IMR-90 (cell line): ENCODE measurements at regions not wholly inside any gene's neighbourhood (a gene's known extent, or its start where the extent isn't known, plus 50 kb on each side); places are given as distances from the start of the nearest gene placed in this dataset.

Experiments used
- ATAC-seq: fragments of 200-7000 bp; cut with Tn5 transposase; 2 replicates; pipeline ENCODE4 v1.9.1; 2020; ENCODE audit warnings: low read depth, mild to moderate bottlenecking, moderate library complexity
- BruUV-seq: library from RNA; stranded (reverse); fragments of 400-500 nt; replicated peaks from 2 replicates; lab custom pipeline; 2021; lab: Mats Ljungman, UMichigan
- CTCF ChIA-PET: fragments of 300-600 bp; formaldehyde crosslinking; extraction: SDS; loops from one replicate; lab custom pipeline; 2021; ENCODE audit warnings: antibody characterized with exemption; lab: Yijun Ruan, JAX
- POLR2A ChIA-PET: fragments of 300-600 bp; sonication (Branson Sonifier 250); formaldehyde crosslinking; loops from one replicate; lab custom pipeline; 2022; ENCODE audit warnings: antibody characterized with exemption; ENCODE audit not compliant: unreplicated experiment; lab: Charles Lee
- DNase-seq: peaks from one replicate; pipeline ENCODE4 v3.0.0; 2013
- H2AFZ ChIP-seq: replicated peaks from 2 replicates; pipeline ENCODE3; 2013; ENCODE audit warnings: low read length, mild to moderate bottlenecking; ENCODE audit not compliant: poor library complexity
- H2AK5ac ChIP-seq: 2 replicates; pipeline ENCODE4 v1.6.1; 2013; ENCODE audit warnings: low read depth, low read length, inconsistent platforms
- H2AK9ac ChIP-seq: replicated peaks from 2 replicates; pipeline ENCODE3; 2013; ENCODE audit warnings: mild to moderate bottlenecking, low read depth, low read length, moderate library complexity; ENCODE audit not compliant: poor library complexity
- H2BK120ac ChIP-seq: 2 replicates; pipeline ENCODE4 v1.6.1; 2013; ENCODE audit warnings: low read depth, low read length, inconsistent platforms
- H2BK15ac ChIP-seq: 3 replicates; pipeline ENCODE4 v1.6.1; 2013; ENCODE audit warnings: low read depth, low read length, inconsistent platforms
- H2BK20ac ChIP-seq: 2 replicates; pipeline ENCODE4 v1.6.1; 2013; ENCODE audit warnings: low read depth, mild to moderate bottlenecking, inconsistent platforms, low read length, moderate library complexity
- H2BK5ac ChIP-seq: 2 replicates; pipeline ENCODE4 v1.6.1; 2013; ENCODE audit warnings: mild to moderate bottlenecking, low read depth, low read length, inconsistent platforms; ENCODE audit not compliant: poor library complexity, severe bottlenecking
- H3K14ac ChIP-seq: replicated peaks from 2 replicates; pipeline ENCODE4 v1.6.1; 2013; ENCODE audit warnings: low read depth, low read length, inconsistent platforms
- H3K18ac ChIP-seq: 2 replicates; pipeline ENCODE4 v1.6.1; 2013; ENCODE audit warnings: low read depth, low read length, control low read depth
- H3K23ac ChIP-seq: 2 replicates; pipeline ENCODE4 v1.6.1; 2013; ENCODE audit warnings: low read depth, low read length, inconsistent platforms
- H3K27ac ChIP-seq: 2 replicates; pipeline ENCODE4 v1.5.1; 2013; ENCODE audit warnings: mild to moderate bottlenecking, control low read depth, low read length; ENCODE audit not compliant: insufficient read depth
- H3K27me3 ChIP-seq: 2 replicates; pipeline ENCODE4 v1.6.1; 2013; ENCODE audit warnings: low read length; ENCODE audit not compliant: control insufficient read depth, insufficient read depth
- H3K36me3 ChIP-seq: 2 replicates; pipeline ENCODE4 v1.6.1; 2013; ENCODE audit warnings: low read length, mixed read lengths; ENCODE audit not compliant: control insufficient read depth, insufficient read depth
- H3K4ac ChIP-seq: 2 replicates; pipeline ENCODE4 v1.6.1; 2013; ENCODE audit warnings: low read depth, low read length, inconsistent platforms
- H3K4me1 ChIP-seq: 2 replicates; pipeline ENCODE4 v1.6.1; 2013; ENCODE audit warnings: low read length, mixed read lengths; ENCODE audit not compliant: control insufficient read depth, insufficient read depth
- H3K4me2 ChIP-seq: 2 replicates; pipeline ENCODE4 v1.6.1; 2013; ENCODE audit warnings: low read depth, mild to moderate bottlenecking, control low read depth, low read length, moderate library complexity
- H3K4me3 ChIP-seq: 2 replicates; pipeline ENCODE4 v1.5.1; 2013; ENCODE audit warnings: low read depth, mild to moderate bottlenecking, control low read depth, low read length, moderate library complexity; ENCODE audit not compliant: insufficient read depth
- H3K56ac ChIP-seq: 2 replicates; pipeline ENCODE4 v1.6.1; 2013; ENCODE audit warnings: low read length, inconsistent platforms; ENCODE audit not compliant: insufficient read depth; ENCODE audit errors: extremely low read depth
- H3K79me1 ChIP-seq, 2 experiments: 2 replicates each; pipeline ENCODE4 v1.6.1; 2013; ENCODE audit warnings: low read length in 2 of 2, inconsistent platforms in 1 of 2, low read depth in 1 of 2
- H3K9ac ChIP-seq: 2 replicates; pipeline ENCODE4 v1.6.1; 2013; ENCODE audit warnings: low read depth, low read length, control low read depth
- H3K9me1 ChIP-seq: 2 replicates; pipeline ENCODE4 v1.6.1; 2013; ENCODE audit warnings: low read length, inconsistent platforms; ENCODE audit not compliant: insufficient read depth
- H3K9me3 ChIP-seq: 2 replicates; pipeline ENCODE4 v1.6.1; 2013; ENCODE audit warnings: low read length; ENCODE audit not compliant: control insufficient read depth, insufficient read depth
- H4K20me1 ChIP-seq: 2 replicates; pipeline ENCODE4 v1.6.1; 2013; ENCODE audit warnings: low read length, inconsistent platforms; ENCODE audit not compliant: insufficient read depth
- H4K5ac ChIP-seq: 2 replicates; pipeline ENCODE4 v1.6.1; 2013; ENCODE audit warnings: mild to moderate bottlenecking, low read depth, low read length, control low read depth
- H4K8ac ChIP-seq, 2 experiments: 2 replicates each; pipeline ENCODE4 v1.6.1; 2013; ENCODE audit warnings: low read depth in 2 of 2, low read length in 2 of 2, control low read depth in 1 of 2, inconsistent platforms in 1 of 2
- H4K91ac ChIP-seq: 2 replicates; pipeline ENCODE4 v1.6.1; 2013; ENCODE audit warnings: low read depth, low read length, inconsistent platforms; ENCODE audit not compliant: insufficient read depth
- CEBPB ChIP-seq: IDR thresholded peaks from 2 replicates; pipeline ENCODE4 v1.6.1; 2012; ENCODE audit warnings: low read depth, low read length, improper control_type of control experiment
- WGBS, 2 experiments: methylation state at CpG; one replicate each; pipeline versions ENCODE4 v1.1.5 to v1.1.7; 2013; ENCODE audit warnings: missing lambda C conversion rate in 2 of 2; ENCODE audit not compliant: insufficient read length in 1 of 2; ENCODE audit errors: extremely low coverage in 2 of 2; 5-methylcytosine and 5-hydroxymethylcytosine counted together
- dilution Hi-C: fragments of 300-500 bp; cut with HindIII; formaldehyde crosslinking; loops from one replicate; pipeline ENCODE4 v1.14.3; 2018; ENCODE audit warnings: low sequenced_read_pairs; ENCODE audit not compliant: unreplicated experiment
- in situ Hi-C: fragments of 300-500 bp; cut with MboI; formaldehyde crosslinking; loops from 3 replicates; pipeline ENCODE4 v1.14.3; 2019; ENCODE audit warnings: low sequenced_read_pairs, inconsistent platforms, mixed read lengths
- intact Hi-C: fragments of 100-400 bp; cut with micrococcal nuclease; formaldehyde crosslinking; loops from 2 replicates; pipeline ENCODE4 v1.10.0; 2022

DNA sequence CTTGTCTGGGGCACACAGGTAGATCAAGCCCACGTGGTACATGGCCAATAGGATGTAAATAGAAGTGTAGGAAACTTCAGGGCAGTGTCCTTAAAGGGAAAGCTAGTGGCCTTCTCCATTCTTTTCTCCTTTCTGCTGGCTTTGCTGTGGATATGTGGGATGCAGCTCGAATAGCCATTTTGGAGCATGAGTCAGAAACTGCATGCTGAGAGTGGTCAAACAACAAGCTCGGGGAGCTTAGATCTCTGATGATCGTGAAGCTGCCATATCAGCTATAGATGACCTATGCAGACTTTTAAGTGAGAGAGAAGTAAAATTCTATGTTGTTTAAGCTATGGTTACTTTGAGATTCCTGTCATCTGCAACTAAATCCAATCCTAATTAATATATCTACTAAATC, 241.3 kb upstream of the DAAM1 start:
- Histone ChIP-seq H3K9ac (no peak overlapping the region), H2BK20ac (no peak overlapping the region), H2BK5ac (no peak overlapping the region), H3K4ac (no peak overlapping the region), H4K91ac (no peak overlapping the region), H2AFZ (no peak overlapping the region), H3K4me2 (no peak overlapping the region), H3K27ac (no peak overlapping the region), H3K79me1 (no peaks in the 10 kb centered on the region), H4K8ac (no peak overlapping the region), H3K23ac (no peak overlapping the region), H3K36me3 (no peaks in the 10 kb centered on the region), H3K56ac (no peak overlapping the region), H2BK15ac (no peak overlapping the region), H3K4me1 (no peaks in the 10 kb centered on the region), H3K4me3 (no peak overlapping the region), H2AK5ac (no peak overlapping the region), H4K5ac (no peak overlapping the region), H3K9me1 (no peaks in the 10 kb centered on the region; the same call in 1 of the 2 replicates), H3K9me3 (no peaks in the 10 kb centered on the region; the same call in 1 of the 2 replicates), H4K20me1 (no peaks in the 10 kb centered on the region), H3K18ac (no peak overlapping the region), H2BK120ac (no peak overlapping the region), H3K14ac (no peak overlapping the region), H2AK9ac (no peak overlapping the region), H3K27me3 (peaks cover 27% of the 10 kb centered on the region)
- dilution Hi-C loops = no loop called here
- DNase-seq (no peak), ATAC-seq (no peak)
- in situ Hi-C loops = no loop called here
- ChIA-PET CTCF (interaction anchor here (1.3 kb wide), 1 partner anchor 13 kb away, joined by 3 read pairs; no protein-coding TSS in a partner anchor), POLR2A (no interaction called here)
- no TSS peak for BruUV-seq
- WGBS, 2 experiments = no CpG with 5 or more reads among the region's 4 CpGs
- no peak for TF ChIP-seq CEBPB
- intact Hi-C loops = no loop called here
